Kidney (tissue), 13 donors: ENCODE measurements at regions not wholly inside any gene's neighbourhood (a gene's known extent, or its start where the extent isn't known, plus 50 kb on each side); places are given as distances from the start of the nearest gene placed in this dataset.

ENCODE experiments used
- DNase-seq, 5 donors: peaks; one replicate each; pipeline ENCODE4 v3.0.0-alpha.2; 2013 to 2020
- FAIRE-seq: peaks from 2 replicates; lab custom pipeline; 2012; peaks lifted over from hg19 to GRCh38; lab: Jason Lieb, UNC
- H3K27ac ChIP-seq, 2 donors: one replicate each; pipeline ENCODE4 v1.7.0; 2013; ENCODE audit warnings: low read depth in 2 of 2, low read length in 2 of 2, inconsistent platforms in 1 of 2
- H3K27me3 ChIP-seq: one replicate; pipeline ENCODE4 v1.7.1; 2013; ENCODE audit warnings: low read length, inconsistent platforms; ENCODE audit not compliant: control insufficient read depth, insufficient read depth
- H3K36me3 ChIP-seq, 3 donors: one replicate each; pipeline versions ENCODE4 v1.7.0 to v1.7.1; 2013; ENCODE audit warnings: low read length in 3 of 3, control low read depth in 1 of 3, inconsistent platforms in 1 of 3; ENCODE audit not compliant: insufficient read depth in 3 of 3, control insufficient read depth in 2 of 3
- H3K4me1 ChIP-seq, 3 donors: one replicate each; pipeline versions ENCODE4 v1.7.0 to v1.7.1; 2013; ENCODE audit warnings: low read length in 3 of 3, inconsistent platforms in 1 of 3, low read depth in 1 of 3; ENCODE audit not compliant: control insufficient read depth in 2 of 3, insufficient read depth in 2 of 3
- H3K4me3 ChIP-seq, 3 donors: one replicate each; pipeline versions ENCODE4 v1.7.0 to v1.8.1; 2013; ENCODE audit warnings: low read length in 3 of 3, control low read depth in 1 of 3, inconsistent platforms in 1 of 3
- H3K9ac ChIP-seq, 3 donors: one replicate each; pipeline versions ENCODE4 v1.7.0 to v1.7.1; 2013; ENCODE audit warnings: low read length in 3 of 3, control low read depth in 1 of 3, inconsistent platforms in 1 of 3
- H3K9me3 ChIP-seq, 3 donors: one replicate each; pipeline versions ENCODE4 v1.7.0 to v1.7.1; 2013; ENCODE audit warnings: low read length in 3 of 3, control low read depth in 1 of 3, inconsistent platforms in 1 of 3; ENCODE audit not compliant: control insufficient read depth in 2 of 3, insufficient read depth in 1 of 3
- intact Hi-C: fragments of 100-400 bp; cut with DNase I; formaldehyde crosslinking; loops from one replicate; pipeline ENCODE4 v1.11.1; 2022
- TF ChIP-seq, protein P1 (sequence below): IDR thresholded peaks from 3 replicates; pipeline ENCODE4 v1.5.1; 2012; ENCODE audit warnings: mild to moderate bottlenecking, moderate library complexity, borderline replicate concordance; ENCODE audit not compliant: insufficient read depth; ENCODE audit errors: extremely low read depth
- donor health status: control.
- donor health status: control.
- donor health status: control.
- donor health status: control.
- donor health status: control.
- donor health status: DM: yes; HTN: yes; CAD: no.
- donor health status: Normal renal cell carcinoma (clear cell type).

DNA sequence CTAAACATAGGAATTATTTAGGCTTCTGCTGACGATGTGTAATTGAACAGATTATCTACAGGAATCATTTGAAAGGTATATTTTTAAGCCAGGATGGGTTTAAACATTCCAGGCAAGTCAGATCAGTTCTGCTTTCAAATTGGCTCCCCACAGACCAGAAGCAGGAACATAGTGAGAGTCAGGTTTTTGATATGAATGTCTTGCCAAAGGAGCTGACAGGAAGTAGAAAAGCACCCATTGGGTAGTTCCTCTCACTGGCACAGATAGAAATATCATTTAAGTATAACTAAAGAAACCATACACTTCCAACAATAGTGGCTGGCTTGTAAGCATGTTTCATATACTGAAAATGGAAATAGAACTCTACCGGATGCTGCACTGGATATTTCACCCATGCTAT is 95.2 kb downstream of the CLDN1 start:
- Histone ChIP-seq H3K4me3 (no peak overlapping the region), H3K27me3 (no peaks in the 10 kb centered on the region), H3K27ac (no peak overlapping the region), H3K4me1 (no peaks in the 10 kb centered on the region), H3K9me3 (no peaks in the 10 kb centered on the region), H3K36me3 (no peaks in the 10 kb centered on the region), H3K9ac (no peak overlapping the region)
- FAIRE-seq = no peak
- no peak for DNase-seq
- TF ChIP-seq, protein P1, sequence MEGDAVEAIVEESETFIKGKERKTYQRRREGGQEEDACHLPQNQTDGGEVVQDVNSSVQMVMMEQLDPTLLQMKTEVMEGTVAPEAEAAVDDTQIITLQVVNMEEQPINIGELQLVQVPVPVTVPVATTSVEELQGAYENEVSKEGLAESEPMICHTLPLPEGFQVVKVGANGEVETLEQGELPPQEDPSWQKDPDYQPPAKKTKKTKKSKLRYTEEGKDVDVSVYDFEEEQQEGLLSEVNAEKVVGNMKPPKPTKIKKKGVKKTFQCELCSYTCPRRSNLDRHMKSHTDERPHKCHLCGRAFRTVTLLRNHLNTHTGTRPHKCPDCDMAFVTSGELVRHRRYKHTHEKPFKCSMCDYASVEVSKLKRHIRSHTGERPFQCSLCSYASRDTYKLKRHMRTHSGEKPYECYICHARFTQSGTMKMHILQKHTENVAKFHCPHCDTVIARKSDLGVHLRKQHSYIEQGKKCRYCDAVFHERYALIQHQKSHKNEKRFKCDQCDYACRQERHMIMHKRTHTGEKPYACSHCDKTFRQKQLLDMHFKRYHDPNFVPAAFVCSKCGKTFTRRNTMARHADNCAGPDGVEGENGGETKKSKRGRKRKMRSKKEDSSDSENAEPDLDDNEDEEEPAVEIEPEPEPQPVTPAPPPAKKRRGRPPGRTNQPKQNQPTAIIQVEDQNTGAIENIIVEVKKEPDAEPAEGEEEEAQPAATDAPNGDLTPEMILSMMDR = no peak
- intact Hi-C loops = loop anchor here (10.0 kb wide), 1 partner anchor 198 kb away; no protein-coding TSS in a partner anchor

DNA sequence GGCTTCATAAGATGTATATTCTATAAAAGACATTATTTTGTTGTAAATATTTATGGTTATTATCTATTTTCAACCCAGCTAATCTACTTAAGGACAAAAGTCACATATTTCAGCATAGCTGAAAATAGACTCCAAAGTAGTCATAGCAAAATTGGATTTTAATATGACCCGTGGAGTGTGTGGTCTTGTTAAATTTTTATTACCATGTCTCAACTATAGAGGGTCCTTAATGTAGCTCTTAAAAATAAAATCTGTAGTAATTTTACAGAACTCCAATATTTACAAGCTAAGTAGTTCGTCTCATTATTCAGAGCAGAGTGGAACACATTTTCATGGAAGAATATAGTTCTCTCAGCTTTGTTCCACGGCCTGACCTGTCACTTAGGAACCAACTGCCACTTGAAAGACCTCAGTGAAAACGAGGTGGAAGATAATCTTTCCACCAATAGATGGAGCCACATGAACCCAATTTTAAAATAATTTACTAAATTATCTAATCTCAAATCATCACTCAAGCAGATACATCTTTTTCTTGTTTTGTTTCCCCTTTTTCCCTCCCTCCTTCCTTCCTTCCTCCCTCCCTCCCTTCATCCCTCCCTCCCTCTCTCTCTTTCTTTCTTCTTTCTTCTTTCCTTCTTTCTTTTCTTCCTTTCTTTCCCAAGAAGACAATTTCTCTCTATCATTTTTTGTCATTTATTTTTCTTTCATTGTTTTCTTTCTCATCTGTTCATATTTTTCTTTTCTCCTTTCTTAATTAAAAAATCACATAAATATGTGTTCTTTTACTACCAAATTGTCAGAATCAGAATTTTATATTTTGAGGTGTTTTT is 97.2 kb downstream of the CLDN1 start:
- Histone ChIP-seq H3K36me3 (no peaks in the 10 kb centered on the region), H3K27ac (no peak overlapping the region), H3K27me3 (no peaks in the 10 kb centered on the region), H3K9me3 (no peaks in the 10 kb centered on the region), H3K4me1 (no peaks in the 10 kb centered on the region), H3K4me3 (no peak overlapping the region), H3K9ac (no peak overlapping the region)
- DNase-seq (peak in 2 of 5 donors; percentile 41 to 47), FAIRE-seq (peak; percentile 49)
- TF ChIP-seq, protein P1 = peak; percentile 31
- intact Hi-C loops = loop anchor here (10.0 kb wide), 1 partner anchor 200 kb away; no protein-coding TSS in a partner anchor

DNA sequence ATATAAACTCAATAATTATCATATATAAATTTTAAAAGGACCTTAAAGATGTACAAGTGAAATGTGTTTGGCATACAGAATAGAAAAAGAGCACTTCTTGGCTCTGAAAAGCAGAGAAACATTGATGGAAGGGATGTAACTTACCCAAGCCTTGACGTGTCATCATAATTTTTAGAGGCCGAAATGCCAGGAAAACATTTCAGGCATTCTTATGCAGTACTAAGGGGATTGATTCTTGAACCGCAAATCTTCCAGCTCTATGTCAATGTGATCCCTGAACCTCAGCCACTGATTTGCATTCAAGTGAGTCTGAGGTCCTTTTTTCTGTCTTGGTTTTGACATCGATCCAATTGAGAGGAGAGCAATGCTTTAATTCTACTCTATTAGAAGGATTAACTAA is 97.8 kb downstream of the CLDN1 start:
- Histone ChIP-seq H3K27me3 (no peaks in the 10 kb centered on the region), H3K36me3 (no peaks in the 10 kb centered on the region), H3K4me1 (no peaks in the 10 kb centered on the region), H3K27ac (no peak overlapping the region), H3K9me3 (no peaks in the 10 kb centered on the region), H3K4me3 (no peak overlapping the region), H3K9ac (no peak overlapping the region)
- intact Hi-C loops = loop anchor here (10.0 kb wide), 1 partner anchor 200 kb away; no protein-coding TSS in a partner anchor
- TF ChIP-seq, protein P1 = no peak
- FAIRE-seq (no peak), DNase-seq (no peak)
